ENCODE measurements at regions not wholly inside any gene's neighbourhood (a gene's known extent, or its start where the extent isn't known, plus 50 kb on each side); places are given as distances from the start of the nearest gene placed in this dataset.

DNA sequence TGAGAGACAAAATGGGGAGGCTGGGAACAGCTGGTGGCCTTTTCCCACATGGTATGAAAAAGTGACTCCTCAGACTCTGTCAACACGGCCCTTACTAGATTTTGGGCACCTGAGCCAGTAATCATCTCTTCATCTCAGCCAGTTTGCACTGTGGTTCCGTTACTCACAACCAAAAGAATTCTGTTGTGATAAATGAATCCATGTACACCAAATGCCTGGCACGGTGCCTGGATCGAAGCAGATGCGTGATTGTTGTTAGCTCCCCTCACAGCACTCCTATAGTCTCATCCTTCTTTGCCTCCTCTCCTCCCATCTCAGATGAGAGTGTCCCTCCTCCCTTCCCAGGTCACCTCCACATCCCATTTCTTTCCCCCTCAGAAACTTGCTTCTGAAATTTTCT, 57.9 kb upstream of the GJB5 start:
- no peak overlapping the region for H3K9ac ChIP-seq (replicated peaks; ENCODE audit: extremely low read depth, insufficient read depth, low read length)
- no peak overlapping the region for H3K4me2 ChIP-seq (ENCODE audit: insufficient read depth, low read length)
- H3K9me3 ChIP-seq (replicated peaks; ENCODE audit: control insufficient read depth, insufficient read depth, low read length), result no peaks in the 10 kb centered on the region
- FAIRE-seq, result no peak
- no peaks in the 10 kb centered on the region for H3K36me3 ChIP-seq (ENCODE audit: control insufficient read depth in 2 of 2, extremely low read depth in 1 of 2, insufficient read depth in 2 of 2, low read length in 2 of 2)
- CTCF ChIA-PET, result interaction anchor here (1.4 kb wide), 1 partner anchor 46 kb away, joined by 3 read pairs; no protein-coding TSS in a partner anchor
- no peak overlapping the region for H2AFZ ChIP-seq (ENCODE audit: low read depth, low read length)
- no peaks in the 10 kb centered on the region for H3K79me2 ChIP-seq (ENCODE audit: control insufficient read depth, insufficient read depth, low read length)
- BruUV-seq (replicated peaks), result no TSS peak
- POLR2A ChIA-PET, result no interaction called here
- no peaks in the 10 kb centered on the region for H3K27me3 ChIP-seq (ENCODE audit: control insufficient read depth in 2 of 2, insufficient read depth in 2 of 2, low read length in 2 of 2)
- no peak overlapping the region for H3K27ac ChIP-seq (ENCODE audit: insufficient read depth, low read depth, low read length)
- H3K4me1 ChIP-seq (ENCODE audit: control insufficient read depth, extremely low read depth, insufficient read depth, low read length), result no peaks in the 10 kb centered on the region
- no peak for DNase-seq (ENCODE audit: low read depth, low spot score)
- H4K20me1 ChIP-seq (replicated peaks; ENCODE audit: control insufficient read depth, extremely low read depth, insufficient read depth, low read length), result no peaks in the 10 kb centered on the region
- dilution Hi-C loops (cut with MboI; ENCODE audit: extremely low pct_ligation_motif_present, low sequenced_read_pairs), result no loop called here
- no peak for TF ChIP-seq FOS (IDR thresholded peaks at IDR 0.05; ENCODE audit: borderline replicate concordance, insufficient read depth, low read length)
- no peak for TF ChIP-seq GATA2 (IDR thresholded peaks at IDR 0.05; ENCODE audit: insufficient read depth, insufficient read length, low read depth, low read length)
- no peak for TF ChIP-seq POLR2A (IDR thresholded peaks at IDR 0.05; ENCODE audit: low read depth, low read length)
- no peak for TF ChIP-seq JUN (IDR thresholded peaks at IDR 0.05; ENCODE audit: borderline replicate concordance, insufficient read depth, insufficient read length, low read depth)
- TF ChIP-seq POLR2AphosphoS5 (IDR thresholded peaks at IDR 0.05; ENCODE audit: insufficient read depth, low read depth, low read length), result no peak
- TF ChIP-seq, protein P1, sequence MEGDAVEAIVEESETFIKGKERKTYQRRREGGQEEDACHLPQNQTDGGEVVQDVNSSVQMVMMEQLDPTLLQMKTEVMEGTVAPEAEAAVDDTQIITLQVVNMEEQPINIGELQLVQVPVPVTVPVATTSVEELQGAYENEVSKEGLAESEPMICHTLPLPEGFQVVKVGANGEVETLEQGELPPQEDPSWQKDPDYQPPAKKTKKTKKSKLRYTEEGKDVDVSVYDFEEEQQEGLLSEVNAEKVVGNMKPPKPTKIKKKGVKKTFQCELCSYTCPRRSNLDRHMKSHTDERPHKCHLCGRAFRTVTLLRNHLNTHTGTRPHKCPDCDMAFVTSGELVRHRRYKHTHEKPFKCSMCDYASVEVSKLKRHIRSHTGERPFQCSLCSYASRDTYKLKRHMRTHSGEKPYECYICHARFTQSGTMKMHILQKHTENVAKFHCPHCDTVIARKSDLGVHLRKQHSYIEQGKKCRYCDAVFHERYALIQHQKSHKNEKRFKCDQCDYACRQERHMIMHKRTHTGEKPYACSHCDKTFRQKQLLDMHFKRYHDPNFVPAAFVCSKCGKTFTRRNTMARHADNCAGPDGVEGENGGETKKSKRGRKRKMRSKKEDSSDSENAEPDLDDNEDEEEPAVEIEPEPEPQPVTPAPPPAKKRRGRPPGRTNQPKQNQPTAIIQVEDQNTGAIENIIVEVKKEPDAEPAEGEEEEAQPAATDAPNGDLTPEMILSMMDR (IDR thresholded peaks at IDR 0.05; ENCODE audit: extremely low read depth in 1 of 2, insufficient read depth in 1 of 2, low read depth in 1 of 2, low read length in 2 of 2), result no peak
- no peak for TF ChIP-seq EZH2 (IDR thresholded peaks at IDR 0.05; ENCODE audit: borderline replicate concordance, low read depth, low read length, severe bottlenecking)
- TF ChIP-seq MYC (IDR thresholded peaks at IDR 0.05; ENCODE audit: low read depth, low read length), result no peak
- TF ChIP-seq, protein P2, sequence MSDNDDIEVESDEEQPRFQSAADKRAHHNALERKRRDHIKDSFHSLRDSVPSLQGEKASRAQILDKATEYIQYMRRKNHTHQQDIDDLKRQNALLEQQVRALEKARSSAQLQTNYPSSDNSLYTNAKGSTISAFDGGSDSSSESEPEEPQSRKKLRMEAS (IDR thresholded peaks at IDR 0.05; ENCODE audit: insufficient read depth, insufficient read length), result no peak
- no peak overlapping the region for H3K4me3 ChIP-seq (replicated peaks in 1 of 3; ENCODE audit: insufficient read depth in 1 of 3, low read depth in 1 of 3, low read length in 3 of 3)
- H3K9me1 ChIP-seq (replicated peaks; ENCODE audit: control insufficient read depth, extremely low read depth, insufficient read depth, low read length), result no peaks in the 10 kb centered on the region
- intact Hi-C loops (cut with micrococcal nuclease), result no loop called here

All from endothelial cell of umbilical vein (primary cell).